Embryonic facial prominence (tissue), 1 donor: ENCODE measurements at regions not wholly inside any gene's neighbourhood (a gene's known extent, or its start where the extent isn't known, plus 50 kb on each side); places are given as distances from the start of the nearest gene placed in this dataset.
"Not testable (repeated sequence)": the region's sequence is repeated elsewhere in the genome, so short reads cannot be mapped to it uniquely, and the experiment has no call there.

Experiments
- DNase-seq: peaks from one replicate; pipeline ENCODE4 v3.0.0-alpha.2; 2016; ENCODE audit errors: extremely low spot score

DNA sequence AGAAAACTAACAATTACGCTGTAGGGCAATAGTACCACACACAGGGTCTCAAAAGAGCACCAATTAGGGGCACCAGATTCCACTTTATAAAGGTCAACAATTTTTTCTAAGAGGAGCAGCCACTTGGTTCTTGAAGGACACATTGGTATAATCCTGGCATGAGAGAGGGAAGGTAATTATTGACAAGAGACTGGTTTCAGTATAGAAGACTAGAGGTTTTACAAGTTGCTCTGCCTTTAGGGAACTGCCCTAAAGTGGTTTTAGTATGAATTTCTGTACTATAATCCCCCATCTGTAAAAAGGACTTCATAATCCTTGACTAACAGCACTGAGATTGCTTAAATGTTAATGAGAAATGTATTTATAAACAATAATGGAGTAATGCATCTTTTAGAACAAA, 648.5 kb upstream of the PTBP2 start:
- no peak for DNase-seq

DNA sequence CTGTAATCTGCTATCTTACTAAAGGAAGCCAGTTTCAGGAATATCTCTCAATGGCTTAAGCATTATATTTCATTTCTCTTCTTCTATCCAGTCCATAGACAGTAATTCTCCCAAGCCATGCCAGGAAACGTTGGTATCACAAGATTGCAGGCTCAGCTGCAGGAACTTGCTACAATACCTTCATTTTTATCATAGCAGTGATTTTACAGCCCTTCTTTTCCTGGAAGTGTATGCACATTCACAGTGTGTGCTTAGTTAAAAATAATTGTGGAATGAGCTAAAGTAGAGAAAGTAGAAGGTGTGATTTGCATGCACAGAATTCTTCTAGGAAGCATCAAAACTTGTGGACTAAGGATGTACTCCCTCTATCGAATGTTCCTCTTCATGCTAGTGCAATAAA, 647.2 kb upstream of the PTBP2 start:
- DNase-seq, result no peak

DNA sequence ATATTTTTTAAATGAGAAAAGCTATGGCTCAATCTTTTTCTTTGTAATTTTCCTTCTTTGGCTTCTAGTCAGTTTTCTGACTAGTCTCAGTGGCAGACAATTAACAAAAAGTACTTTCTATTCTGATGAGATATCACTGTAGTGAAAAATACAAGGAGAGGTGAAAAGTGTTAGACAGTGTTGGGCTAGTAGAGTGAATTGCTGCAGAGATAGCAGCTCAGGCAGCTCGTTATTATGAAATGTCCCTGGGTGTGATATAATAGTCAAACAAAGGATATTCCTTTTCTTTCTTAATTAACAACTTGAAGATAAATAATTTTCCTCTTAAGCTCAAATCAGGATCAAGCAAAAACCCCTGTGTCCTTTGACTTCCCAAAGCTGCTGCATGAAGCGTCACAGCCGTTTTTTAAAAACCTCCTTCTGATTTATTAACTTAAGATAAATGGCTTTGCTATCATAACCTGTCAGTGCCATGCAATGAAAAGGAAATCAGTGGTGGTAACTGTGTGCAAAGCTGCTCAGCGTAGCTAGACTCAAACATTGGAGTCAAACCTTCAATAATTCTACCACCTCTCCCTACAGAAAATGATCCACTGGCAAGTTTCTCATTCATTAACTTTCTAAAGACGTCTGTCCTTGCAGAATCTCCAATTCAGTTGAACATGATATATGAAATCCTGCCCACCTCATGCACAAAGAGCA, 646.6 kb upstream of the PTBP2 start:
- DNase-seq, result no peak

DNA sequence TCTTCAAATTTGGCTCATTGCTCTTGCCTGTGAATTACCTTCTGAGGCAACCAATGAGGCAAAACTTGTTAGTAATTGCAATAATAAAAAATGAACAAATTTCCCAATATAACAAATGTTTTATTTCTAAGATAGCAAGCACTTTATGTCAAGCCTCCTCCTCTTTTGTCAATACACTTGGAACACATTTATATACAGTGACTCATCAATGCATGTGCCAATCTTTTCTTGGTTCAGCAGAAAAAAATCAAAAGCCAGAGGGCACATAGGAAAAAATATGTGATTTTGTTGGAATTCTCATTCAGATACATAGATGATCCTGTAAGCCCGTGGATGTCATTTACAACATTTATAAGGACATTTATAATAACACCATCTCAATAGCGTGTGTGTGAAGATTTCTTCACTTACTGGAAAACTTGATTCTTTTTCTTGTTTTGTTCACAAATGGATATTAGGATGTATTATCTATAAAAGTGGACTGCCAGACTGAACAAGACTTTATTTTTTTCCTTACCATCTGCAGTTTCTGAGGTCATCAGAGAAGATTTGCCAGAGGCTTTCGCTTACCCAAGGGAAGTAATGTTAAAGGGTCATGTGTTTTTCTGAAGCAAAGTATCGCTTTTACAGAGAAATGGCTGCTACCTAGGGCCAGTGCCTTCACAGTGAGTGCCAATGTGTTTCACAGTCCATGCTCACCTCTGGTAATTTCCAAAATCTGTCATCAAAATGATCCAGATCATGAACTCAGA, 645.7 kb upstream of the PTBP2 start:
- no peak for DNase-seq

DNA sequence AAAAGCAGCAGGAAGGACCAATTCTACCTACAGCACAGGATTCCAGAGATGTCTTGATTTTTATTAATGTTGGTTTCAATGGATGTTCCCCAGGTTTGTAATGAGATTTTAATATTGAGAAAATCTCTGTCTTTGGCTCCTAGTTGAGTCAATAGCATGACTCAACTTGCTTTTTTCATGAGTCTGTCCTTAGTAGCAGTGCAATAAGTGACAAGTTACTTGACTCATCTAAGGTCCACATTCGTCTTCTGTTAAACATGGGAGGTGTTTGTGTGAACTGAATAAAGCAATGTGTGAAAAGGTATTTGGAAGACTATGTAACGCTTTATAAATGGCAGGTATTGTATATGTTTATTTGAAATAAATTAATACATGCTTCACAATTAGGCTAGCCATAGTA, 645.0 kb upstream of the PTBP2 start:
- no peak for DNase-seq

DNA sequence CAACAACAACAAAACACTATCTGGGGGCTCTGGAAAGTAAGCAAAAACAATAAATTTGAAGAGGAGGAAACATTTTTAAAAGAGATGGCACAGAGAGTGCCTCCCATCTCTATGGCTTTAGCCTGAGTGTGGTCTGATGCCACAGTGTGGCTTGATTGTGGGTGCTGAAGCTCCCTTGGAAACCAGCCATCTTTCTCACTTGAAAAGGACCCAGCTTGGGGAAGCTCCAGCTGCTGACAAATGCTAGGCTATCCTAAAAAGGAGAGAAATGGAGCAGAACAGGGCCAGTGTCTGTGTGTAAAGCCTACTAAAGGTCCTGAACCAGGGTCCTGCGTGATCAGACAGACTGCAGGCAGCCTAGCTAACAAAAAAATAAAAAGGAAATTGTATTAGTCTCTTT, 642.0 kb upstream of the PTBP2 start:
- no peak for DNase-seq

DNA sequence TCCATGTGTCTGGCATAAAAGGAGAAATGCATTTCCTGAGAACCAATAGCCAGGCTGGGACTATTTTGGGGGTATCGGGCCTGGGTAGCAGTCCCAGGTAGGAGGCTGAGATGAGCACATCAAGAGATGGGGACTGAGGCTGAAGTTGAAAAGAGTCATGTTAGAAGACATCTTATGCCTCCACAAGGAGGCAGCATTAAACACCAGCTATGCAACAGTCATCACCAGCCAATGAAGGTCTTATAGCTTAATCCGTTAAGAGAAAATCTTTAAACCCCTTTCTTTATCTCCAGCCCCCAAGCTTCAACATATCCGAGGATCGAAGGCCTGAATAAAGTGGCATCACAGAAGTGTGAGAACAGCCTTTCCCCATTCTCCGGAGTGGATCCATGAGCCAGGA, 640.7 kb upstream of the PTBP2 start:
- DNase-seq, result no peak

DNA sequence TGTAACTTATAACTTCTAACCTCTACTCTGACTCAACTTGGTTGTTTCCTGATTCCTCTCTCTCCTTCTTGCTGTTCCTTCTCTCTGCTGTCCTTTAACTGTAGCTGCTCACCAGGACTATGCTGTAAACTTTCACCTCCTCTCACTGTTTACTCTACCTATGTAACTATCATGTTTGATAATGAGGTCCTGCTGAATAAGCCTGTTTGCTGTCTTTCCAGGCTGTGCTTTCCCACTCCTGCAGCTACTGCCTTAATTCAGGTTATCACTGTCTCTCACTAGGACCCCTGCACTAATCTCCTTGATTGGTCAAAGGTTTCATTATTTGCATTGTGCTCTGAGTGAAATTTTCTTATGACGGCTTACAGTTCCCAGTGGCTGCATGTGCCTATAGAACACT, 633.9 kb upstream of the PTBP2 start:
- no peak for DNase-seq

DNA sequence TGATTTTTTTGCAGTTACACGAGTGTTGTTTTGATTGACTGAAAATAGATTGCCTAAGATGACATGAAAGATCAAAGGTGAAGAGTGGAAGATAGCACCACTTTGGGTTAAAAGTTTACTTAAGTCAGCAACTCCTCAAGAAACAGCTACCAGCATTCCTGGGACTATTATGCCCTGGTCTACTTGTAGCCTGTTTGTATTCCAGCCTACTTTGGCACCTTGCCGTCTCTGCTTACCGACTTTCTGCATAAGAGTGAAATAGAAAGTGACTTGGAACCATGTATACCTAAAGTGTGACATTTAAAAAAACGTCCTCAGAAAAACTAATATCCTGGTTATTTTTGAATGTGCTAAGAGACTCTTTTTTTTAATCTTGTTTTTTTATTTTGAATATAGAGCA, 631.5 kb upstream of the PTBP2 start:
- no peak for DNase-seq

DNA sequence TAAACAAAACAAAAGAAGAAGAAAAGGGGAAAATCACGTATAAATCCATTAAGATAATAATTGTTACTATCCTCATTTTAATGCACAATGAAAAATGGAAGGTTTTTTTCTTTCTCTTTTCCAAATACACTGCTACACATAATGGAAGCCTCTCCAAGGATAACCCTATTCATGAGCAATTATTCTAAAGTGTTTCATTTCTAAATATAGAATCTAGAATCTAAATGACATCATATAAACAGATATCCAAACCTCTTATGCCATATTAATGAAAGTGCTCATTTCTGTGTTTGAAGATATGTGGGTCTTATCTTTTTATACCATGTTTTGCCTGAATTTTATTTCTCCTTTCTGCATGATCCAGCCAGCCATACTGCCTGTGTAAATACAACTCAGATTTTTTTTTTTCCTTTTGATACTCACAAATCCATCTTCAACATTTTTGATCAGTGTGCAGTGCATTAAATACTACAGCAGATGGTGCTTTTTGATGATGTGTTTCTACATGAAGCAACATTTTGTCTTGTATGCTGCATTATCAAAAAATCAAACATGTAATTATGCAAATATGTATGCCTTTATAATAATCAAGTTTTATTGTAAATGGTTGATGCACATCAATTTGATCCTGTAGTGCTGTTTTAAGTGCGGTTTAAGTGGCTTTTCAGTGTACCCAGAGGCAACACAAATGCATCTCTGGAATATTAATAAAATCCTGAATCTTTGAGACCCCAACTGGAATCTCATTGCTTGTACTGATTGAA, 625.6 kb upstream of the PTBP2 start:
- no peak for DNase-seq

DNA sequence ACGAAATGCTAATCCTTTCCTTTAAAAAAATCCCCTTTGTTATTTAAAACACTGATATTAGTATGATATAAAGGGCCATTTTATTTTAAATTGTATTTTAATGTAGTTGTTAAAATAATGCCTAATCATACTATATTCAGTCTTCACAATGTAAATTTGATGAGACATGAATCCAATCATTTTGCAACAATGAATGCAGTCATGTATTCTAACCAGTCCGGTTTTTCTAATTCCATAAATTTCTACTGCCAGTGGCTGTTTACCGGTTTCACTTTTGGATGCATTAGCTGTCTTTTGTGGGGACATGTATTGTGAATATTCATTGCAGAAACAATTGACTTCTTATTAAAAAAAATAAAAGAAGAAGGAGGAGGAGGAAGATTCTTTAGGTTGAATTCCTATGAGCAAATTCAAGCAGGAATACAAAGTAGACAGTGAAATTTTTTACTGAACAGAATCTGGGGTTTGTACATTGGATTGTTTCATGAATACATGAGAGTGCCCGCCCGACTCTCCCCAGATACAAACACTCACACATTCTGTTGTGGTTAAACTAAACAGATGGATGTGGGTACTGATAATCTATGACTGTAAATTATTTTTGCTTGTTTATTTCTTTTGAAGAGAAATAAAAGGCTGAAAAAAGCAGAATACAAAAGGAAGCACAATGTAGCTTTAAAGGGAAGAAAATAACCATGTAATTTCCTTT, 624.8 kb upstream of the PTBP2 start:
- no peak for DNase-seq

DNA sequence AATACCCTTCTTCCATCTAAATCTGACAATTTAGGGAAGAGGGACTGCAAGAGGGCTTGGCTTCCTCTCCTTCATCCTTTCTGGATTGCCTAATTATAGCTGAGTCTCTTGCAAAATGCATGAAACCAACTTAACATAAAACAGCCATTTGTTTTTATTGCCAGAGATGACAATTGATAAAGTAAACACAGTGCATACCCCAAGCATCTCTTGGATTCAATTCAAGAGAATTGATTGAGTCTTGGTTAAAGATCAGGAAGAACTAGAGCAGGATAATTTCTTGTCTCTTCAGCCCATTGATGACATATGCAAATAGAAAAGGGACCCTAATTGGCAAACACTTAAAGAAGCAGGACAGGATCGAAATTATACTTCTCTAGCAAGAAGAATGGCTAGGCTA, 617.1 kb upstream of the PTBP2 start:
- DNase-seq, result no peak

DNA sequence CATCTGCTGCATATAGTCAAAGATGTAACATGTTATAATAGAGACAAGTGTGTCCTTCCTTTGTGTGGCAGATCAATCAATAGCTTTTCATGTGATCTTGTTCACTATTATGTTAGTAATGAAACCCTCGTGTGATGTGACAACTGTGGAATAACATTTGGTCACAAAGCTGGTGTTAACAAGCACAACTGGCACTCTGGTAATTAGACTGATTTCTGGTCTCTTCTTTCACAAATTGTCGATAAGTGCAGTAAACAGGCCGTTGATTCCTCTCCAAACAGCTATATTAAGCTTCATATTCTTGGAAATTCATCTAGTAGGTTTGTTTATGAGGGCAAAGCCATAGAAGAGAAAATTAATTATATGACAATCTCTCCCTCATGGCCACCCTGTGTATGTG, 616.7 kb upstream of the PTBP2 start:
- DNase-seq, result no peak

DNA sequence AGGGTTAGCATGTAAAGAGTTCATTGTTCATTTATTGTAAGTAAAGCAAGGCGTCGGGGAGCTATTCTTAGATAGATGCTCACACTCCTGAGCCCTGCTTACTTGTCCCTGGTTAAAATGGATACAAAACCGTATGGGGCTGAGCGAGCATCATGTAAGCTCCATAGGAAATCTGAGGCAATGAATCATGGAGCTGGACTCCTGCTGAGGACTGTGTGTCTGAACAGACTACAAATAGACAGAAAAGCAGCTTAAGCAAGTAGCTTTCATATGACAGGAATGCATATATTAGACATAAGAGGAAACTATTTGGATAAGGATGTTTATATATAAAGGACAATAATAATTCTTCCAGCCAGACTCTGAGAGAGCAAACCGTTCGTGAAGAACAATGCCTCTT, 604.9 kb upstream of the PTBP2 start:
- DNase-seq, result no peak

DNA sequence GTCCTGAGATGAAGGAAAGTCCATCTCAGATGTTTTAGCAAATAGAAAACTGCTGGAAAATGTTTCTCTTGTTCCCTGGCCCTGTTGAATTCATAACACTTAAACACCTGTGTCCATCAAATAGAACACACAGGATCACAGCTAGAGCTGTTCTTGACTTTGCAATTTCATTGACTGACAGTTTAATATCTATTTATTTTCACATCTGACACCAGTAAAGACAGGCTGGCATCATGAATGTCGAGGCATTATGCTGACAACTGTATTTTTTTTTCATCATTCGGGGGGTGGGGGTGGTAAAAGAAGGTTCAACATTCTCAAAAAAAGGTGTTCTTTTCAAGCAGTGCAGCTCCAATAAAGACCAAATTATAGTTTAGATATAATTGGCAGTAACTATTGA, 591.2 kb upstream of the PTBP2 start:
- DNase-seq, result no peak

DNA sequence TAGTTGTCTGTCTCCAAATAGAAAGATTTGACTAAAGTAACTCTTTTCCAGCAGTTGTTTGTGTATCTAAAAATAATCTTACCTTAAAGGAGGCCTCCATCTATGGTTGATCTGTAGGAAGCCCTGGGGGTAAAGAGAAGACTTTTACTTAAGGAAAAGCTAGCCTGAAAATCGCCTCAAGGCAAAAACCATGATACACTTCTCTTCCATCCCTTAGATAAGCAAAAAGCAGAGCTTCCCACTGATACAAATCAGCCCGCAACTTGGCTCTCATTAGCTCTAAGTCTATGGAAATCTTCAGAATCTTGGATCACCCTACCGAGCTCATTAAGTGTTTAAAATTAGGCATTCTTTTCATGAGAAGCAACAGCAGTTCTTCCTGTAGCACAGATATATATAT, 576.9 kb upstream of the PTBP2 start:
- no peak for DNase-seq

DNA sequence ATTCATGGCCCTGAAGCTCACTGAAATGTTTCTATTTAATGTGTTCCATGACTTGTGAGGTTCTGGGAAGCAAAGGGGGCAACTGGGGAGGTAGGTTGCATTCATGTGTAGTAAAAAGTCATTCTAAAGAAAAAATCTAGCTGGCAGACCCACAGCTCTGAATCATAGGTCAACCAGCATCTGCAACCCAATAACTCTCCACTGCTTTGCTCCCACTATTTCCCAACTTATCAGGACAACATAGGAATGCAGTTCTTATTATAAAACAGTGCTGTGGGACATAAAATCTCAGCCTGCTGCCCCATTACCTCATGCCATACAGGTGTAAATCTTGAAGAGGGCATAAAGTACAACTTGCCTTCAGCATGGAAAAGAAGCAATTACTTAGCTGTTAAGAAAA, 576.1 kb upstream of the PTBP2 start:
- no peak for DNase-seq

DNA sequence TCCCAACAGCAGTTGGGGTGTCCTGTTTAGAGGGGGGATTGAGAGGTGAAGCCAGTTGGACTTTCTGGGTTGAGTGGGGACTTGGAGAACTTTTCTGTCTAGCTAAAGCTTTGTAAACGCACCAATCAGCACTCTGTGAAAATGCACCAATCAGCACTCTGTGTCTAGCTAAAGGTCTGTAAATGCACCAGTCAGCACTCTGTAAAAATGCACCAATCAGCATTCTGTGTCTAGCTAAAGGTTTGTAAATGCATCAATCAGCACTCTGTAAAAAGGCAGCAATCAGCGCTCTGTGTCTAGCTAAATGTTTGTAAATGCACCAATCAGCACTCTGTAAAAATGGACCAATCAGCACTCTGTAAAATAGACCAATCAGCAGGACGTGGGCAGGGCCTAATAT, 568.6 kb upstream of the PTBP2 start:
- DNase-seq, result not testable (repeated sequence)

DNA sequence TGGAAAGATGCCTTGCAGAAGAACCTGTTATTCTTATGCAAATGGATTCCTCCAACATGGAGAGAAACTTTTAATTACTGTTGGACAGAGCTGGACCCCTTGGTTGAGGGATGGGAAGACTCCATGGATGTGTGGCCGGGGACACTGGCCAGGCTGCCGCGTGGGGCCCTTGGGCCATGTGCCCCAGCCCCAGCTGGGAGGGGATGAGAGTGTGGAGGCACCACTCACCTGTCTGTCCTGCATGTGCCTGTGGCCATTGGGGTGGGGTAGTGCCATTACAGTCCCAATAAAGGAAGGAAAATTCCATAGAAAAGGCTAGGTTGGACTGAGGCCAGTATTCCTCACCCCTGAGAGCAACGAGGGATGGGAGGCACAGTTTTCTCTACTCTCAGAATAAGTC, 564.5 kb upstream of the PTBP2 start:
- no peak for DNase-seq

DNA sequence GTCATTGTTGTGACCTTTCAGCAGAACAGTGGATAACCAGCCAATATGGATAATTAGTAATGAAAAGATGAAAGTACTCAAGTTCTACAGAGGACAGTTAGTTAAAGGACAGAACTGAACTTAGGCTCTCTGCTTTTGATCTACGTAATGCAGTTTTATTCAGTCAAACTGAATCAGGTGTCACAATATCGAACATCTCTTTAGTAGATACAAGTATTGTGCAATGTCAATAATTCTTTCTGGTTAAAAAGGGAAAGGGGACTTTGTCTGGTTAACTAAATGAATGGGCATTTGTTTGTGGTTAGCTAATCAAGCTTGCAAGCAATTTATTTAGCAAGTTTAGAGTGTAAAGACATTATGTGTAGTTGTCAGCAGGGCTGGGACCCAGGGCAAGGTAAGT, 562.2 kb upstream of the PTBP2 start:
- no peak for DNase-seq

DNA sequence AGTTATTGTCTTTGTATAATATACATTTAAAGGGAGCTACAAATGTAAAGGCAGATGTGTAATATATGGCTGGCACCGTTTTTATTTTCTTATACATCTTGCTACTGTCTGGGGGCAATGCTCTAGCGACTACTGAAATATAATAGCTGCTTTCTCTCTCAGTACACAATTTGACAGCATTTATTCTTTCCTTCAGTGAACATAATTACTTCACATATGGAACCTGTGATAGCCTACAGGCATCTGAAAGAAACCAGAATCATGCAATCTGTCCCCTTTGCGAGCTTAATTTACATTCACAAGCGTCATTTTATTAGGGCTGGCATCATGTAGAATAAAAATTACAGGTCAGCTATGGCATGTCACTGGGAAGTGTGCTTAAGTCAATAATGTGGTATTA, 557.5 kb upstream of the PTBP2 start:
- no peak for DNase-seq

DNA sequence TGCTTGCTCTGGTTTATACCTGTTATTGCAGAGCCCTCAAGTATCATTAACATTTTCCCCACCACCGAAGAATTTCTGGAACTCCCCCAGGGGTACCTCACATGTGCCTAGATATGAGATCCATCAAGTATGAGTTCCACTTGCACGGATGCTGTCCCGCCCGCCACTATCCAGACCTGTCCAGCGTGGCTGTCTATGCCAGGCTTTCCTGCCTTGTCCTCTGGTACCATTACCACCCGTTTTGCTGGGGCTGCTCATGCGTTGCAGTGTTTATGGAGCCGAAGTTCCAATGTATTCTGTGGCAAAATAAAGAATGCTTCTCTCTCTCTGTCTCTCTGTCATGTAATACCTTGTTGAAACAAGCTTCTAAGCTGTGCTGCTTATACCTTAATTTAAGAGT, 543.5 kb upstream of the PTBP2 start:
- no peak for DNase-seq
